Lower lobe of right lung (tissue), 2 donors: ENCODE measurements at regions not wholly inside any gene's neighbourhood (a gene's known extent, or its start where the extent isn't known, plus 50 kb on each side); places are given as distances from the start of the nearest gene placed in this dataset.
A peak's percentile ranks its signal among the peaks of the same experiment; 100 is the strongest.

Experiments
- ATAC-seq, 2 donors: fragments of 200-7000 bp; cut with Tn5 transposase; one replicate each; pipeline ENCODE4 v1.9.1; 2020 to 2022; ENCODE audit warnings: mild to moderate bottlenecking in 2 of 2, moderate library complexity in 2 of 2
- DNase-seq: peaks from one replicate; pipeline ENCODE4 v3.0.0-alpha.2; 2020
- H3K27ac ChIP-seq: fragments of 200-600 bp; one replicate; pipeline ENCODE4 v1.8.0; 2022
- H3K27me3 ChIP-seq: fragments of 200-600 bp; one replicate; pipeline ENCODE4 v1.8.0; 2022; ENCODE audit warnings: low read depth
- H3K36me3 ChIP-seq: fragments of 200-600 bp; one replicate; pipeline ENCODE4 v1.8.0; 2022; ENCODE audit warnings: mild to moderate bottlenecking
- H3K4me1 ChIP-seq: fragments of 200-600 bp; one replicate; pipeline ENCODE4 v1.8.0; 2022
- H3K4me3 ChIP-seq: fragments of 200-600 bp; one replicate; pipeline ENCODE4 v1.8.0; 2022; ENCODE audit warnings: mild to moderate bottlenecking
- H3K9me3 ChIP-seq: fragments of 200-600 bp; one replicate; pipeline ENCODE4 v1.8.0; 2022
- CTCF ChIP-seq: fragments of 200-600 bp; IDR thresholded peaks from one replicate; pipeline ENCODE4 v1.8.0; 2022; ENCODE audit warnings: antibody characterized with exemption, mild to moderate bottlenecking
- intact Hi-C: fragments of 100-400 bp; cut with DNase I; formaldehyde crosslinking; loops from one replicate; pipeline ENCODE4 v1.11.0; 2022
- donor health status: DM: no; HTN: yes; CAD: no; lungs with severe emphysema.

- intact Hi-C loops = no loop called here
- no peaks in the 10 kb centered on the region for H3K27me3 ChIP-seq
- DNase-seq (no peak), ATAC-seq (no peak)
- H3K9me3 ChIP-seq = no peaks in the 10 kb centered on the region
- H3K27ac ChIP-seq = no peak overlapping the region
- peaks cover 76% of the 10 kb centered on the region for H3K4me1 ChIP-seq
- peaks cover 43% of the 10 kb centered on the region for H3K36me3 ChIP-seq
- no peak for TF ChIP-seq CTCF
- no peak overlapping the region for H3K4me3 ChIP-seq
Observed at GRCh38 chr12:124455336-124455735, 112.1 kb downstream of the NCOR2 start.

GRCh38 chr12:124454735-124455134 lies 112.7 kb downstream of the NCOR2 start:
- peaks cover 39% of the 10 kb centered on the region for H3K36me3 ChIP-seq
- H3K27ac ChIP-seq = peak overlapping the region; percentile 84
- DNase-seq (no peak), ATAC-seq (no peak)
- peaks cover 76% of the 10 kb centered on the region for H3K4me1 ChIP-seq
- intact Hi-C loops = no loop called here
- no peak for TF ChIP-seq CTCF
- H3K4me3 ChIP-seq = no peak overlapping the region
- H3K27me3 ChIP-seq = no peaks in the 10 kb centered on the region
- no peaks in the 10 kb centered on the region for H3K9me3 ChIP-seq

GRCh38 chr12:124454352-124454725 lies 113.1 kb downstream of the NCOR2 start:
- Histone ChIP-seq H3K9me3 (no peaks in the 10 kb centered on the region), H3K27me3 (no peaks in the 10 kb centered on the region), H3K27ac (peak overlapping the region; percentile 84), H3K4me1 (peaks cover 76% of the 10 kb centered on the region), H3K4me3 (no peak overlapping the region), H3K36me3 (peaks cover 39% of the 10 kb centered on the region)
- no peak for ATAC-seq
- TF ChIP-seq CTCF = no peak
- intact Hi-C loops = no loop called here
- DNase-seq = no peak

- intact Hi-C loops = no loop called here
- Histone ChIP-seq H3K36me3 (peaks cover 39% of the 10 kb centered on the region), H3K4me1 (peaks cover 76% of the 10 kb centered on the region), H3K27me3 (no peaks in the 10 kb centered on the region), H3K4me3 (peak overlapping the region; percentile 27), H3K9me3 (no peaks in the 10 kb centered on the region), H3K27ac (peak overlapping the region; percentile 84)
- ATAC-seq (peak; percentile 69 to 85), DNase-seq (peak; percentile 90)
- peak; percentile 13 for TF ChIP-seq CTCF
Observed at GRCh38 chr12:124453419-124454351, 113.7 kb downstream of the NCOR2 start.

GRCh38 chr12:124452576-124453331 lies 114.7 kb downstream of the NCOR2 start:
- peak in 1 of 2 donors; percentile 0 for ATAC-seq
- DNase-seq = no peak
- H3K4me1 ChIP-seq = peaks cover 67% of the 10 kb centered on the region
- TF ChIP-seq CTCF = no peak
- H3K4me3 ChIP-seq = peak overlapping the region; percentile 27
- no peaks in the 10 kb centered on the region for H3K27me3 ChIP-seq
- H3K36me3 ChIP-seq = peaks cover 41% of the 10 kb centered on the region
- intact Hi-C loops = no loop called here
- H3K27ac ChIP-seq = peak overlapping the region; percentile 84
- no peaks in the 10 kb centered on the region for H3K9me3 ChIP-seq
